Loucy (cell line): ENCODE measurements at regions not wholly inside any gene's neighbourhood (a gene's known extent, or its start where the extent isn't known, plus 50 kb on each side); places are given as distances from the start of the nearest gene placed in this dataset.

Source experiments
- H2AFZ ChIP-seq: fragments of 200-600 bp; sonication (generic); 2 replicates; pipeline ENCODE4 v1.6.0; 2016; ENCODE audit warnings: antibody characterized with exemption, mild to moderate bottlenecking, low read length, moderate library complexity
- H3F3A ChIP-seq: fragments of 200-600 bp; 2 replicates; pipeline ENCODE4 v1.6.0; 2016; ENCODE audit warnings: antibody characterized with exemption, low read depth, mild to moderate bottlenecking
- H3K27me3 ChIP-seq: fragments of 200-600 bp; sonication (generic); 2 replicates; pipeline ENCODE4 v1.6.1; 2014; ENCODE audit warnings: low read length, mild to moderate bottlenecking; ENCODE audit not compliant: insufficient read depth, poor library complexity, severe bottlenecking
- H3K36me3 ChIP-seq: fragments of 200-600 bp; sonication (generic); 2 replicates; pipeline ENCODE4 v1.6.1; 2016; ENCODE audit warnings: low read length; ENCODE audit not compliant: insufficient read depth
- H3K4me1 ChIP-seq: fragments of 200-600 bp; sonication (generic); 2 replicates; pipeline ENCODE4 v1.5.1; 2014; ENCODE audit warnings: low read length, mild to moderate bottlenecking; ENCODE audit not compliant: insufficient read depth, poor library complexity, severe bottlenecking
- H3K4me2 ChIP-seq: fragments of 200-600 bp; sonication (generic); 2 replicates; pipeline ENCODE4 v1.6.0; 2014; ENCODE audit warnings: antibody characterized with exemption, low read length, low read depth, mild to moderate bottlenecking; ENCODE audit not compliant: poor library complexity, severe bottlenecking
- H3K4me3 ChIP-seq: fragments of 200-600 bp; sonication (generic); 2 replicates; pipeline ENCODE4 v1.5.1; 2014; ENCODE audit warnings: low read length, mild to moderate bottlenecking, mixed read lengths; ENCODE audit not compliant: poor library complexity, severe bottlenecking
- H3K79me2 ChIP-seq: fragments of 200-600 bp; sonication (generic); 2 replicates; pipeline ENCODE4 v1.6.1; 2014; ENCODE audit warnings: low read length; ENCODE audit not compliant: insufficient read depth
- H3K9ac ChIP-seq: fragments of 200-600 bp; sonication (generic); 2 replicates; pipeline ENCODE4 v1.6.0; 2014; ENCODE audit warnings: mild to moderate bottlenecking, low read depth, low read length, moderate library complexity; ENCODE audit not compliant: poor library complexity, severe bottlenecking
- H3K9me2 ChIP-seq: fragments of 200-600 bp; sonication (generic); replicated peaks from 2 replicates; pipeline ENCODE4 v1.6.1; 2016; ENCODE audit warnings: low read depth, low read length, mixed read lengths
- H3K9me3 ChIP-seq: fragments of 200-600 bp; sonication (generic); 2 replicates; pipeline ENCODE4 v1.6.1; 2014; ENCODE audit warnings: mild to moderate bottlenecking, antibody characterized with exemption, low read length, low read depth; ENCODE audit not compliant: insufficient read depth
- H4K20me1 ChIP-seq: fragments of 200-600 bp; sonication (generic); 2 replicates; pipeline ENCODE4 v1.6.0; 2014; ENCODE audit warnings: antibody characterized with exemption, low read length, mild to moderate bottlenecking; ENCODE audit not compliant: insufficient read depth, poor library complexity, severe bottlenecking
- CTCF ChIP-seq: fragments of 200-600 bp; sonication (generic); conservative IDR thresholded peaks from 2 replicates; pipeline ENCODE4 v1.5.1; 2014; ENCODE audit warnings: mild to moderate bottlenecking, antibody characterized with exemption, low read length
- EZH2phosphoT487 ChIP-seq: fragments of 200-600 bp; IDR thresholded peaks from 2 replicates; pipeline ENCODE4 v1.6.1; 2018; ENCODE audit warnings: antibody characterized with exemption, mild to moderate bottlenecking, moderate library complexity, borderline replicate concordance

GRCh38 chr6:130734161-130734560, 93.0 kb upstream of the SMLR1 start:
- Histone ChIP-seq H3K4me2 (no peak overlapping the region), H3K9me2 (no peaks in the 10 kb centered on the region), H3F3A (no peaks in the 10 kb centered on the region), H3K9me3 (no peaks in the 10 kb centered on the region), H3K27me3 (no peaks in the 10 kb centered on the region), H4K20me1 (no peaks in the 10 kb centered on the region), H3K4me3 (no peak overlapping the region), H3K36me3 (no peaks in the 10 kb centered on the region), H2AFZ (no peak overlapping the region), H3K9ac (no peak overlapping the region), H3K4me1 (no peaks in the 10 kb centered on the region), H3K79me2 (no peaks in the 10 kb centered on the region)
- no peak for TF ChIP-seq CTCF
- TF ChIP-seq EZH2phosphoT487: no peak

- Histone ChIP-seq H2AFZ (no peak overlapping the region), H3K79me2 (no peaks in the 10 kb centered on the region), H3K4me1 (no peaks in the 10 kb centered on the region), H3F3A (no peaks in the 10 kb centered on the region), H4K20me1 (no peaks in the 10 kb centered on the region), H3K9me2 (no peaks in the 10 kb centered on the region), H3K36me3 (no peaks in the 10 kb centered on the region), H3K4me2 (no peak overlapping the region), H3K9ac (no peak overlapping the region), H3K27me3 (peaks cover 37% of the 10 kb centered on the region), H3K9me3 (no peaks in the 10 kb centered on the region), H3K4me3 (no peak overlapping the region)
- TF ChIP-seq CTCF (no peak), EZH2phosphoT487 (no peak)
These were observed 86.9 kb upstream of the SMLR1 start for GRCh38 chr6:130740308-130740707.

- Histone ChIP-seq H3K36me3 (no peaks in the 10 kb centered on the region), H3K27me3 (peaks cover 37% of the 10 kb centered on the region), H3K4me3 (no peak overlapping the region), H3K4me1 (no peaks in the 10 kb centered on the region), H2AFZ (no peak overlapping the region), H3K9ac (no peak overlapping the region), H3F3A (no peaks in the 10 kb centered on the region), H3K4me2 (no peak overlapping the region), H4K20me1 (no peaks in the 10 kb centered on the region), H3K9me3 (no peaks in the 10 kb centered on the region), H3K9me2 (no peaks in the 10 kb centered on the region), H3K79me2 (no peaks in the 10 kb centered on the region)
- TF ChIP-seq EZH2phosphoT487 (no peak), CTCF (no peak)
These were observed 85.0 kb upstream of the SMLR1 start for GRCh38 chr6:130742131-130742681.
